Right renal cortex interstitium (tissue), 3 donors: ENCODE measurements at regions not wholly inside any gene's neighbourhood (a gene's known extent, or its start where the extent isn't known, plus 50 kb on each side); places are given as distances from the start of the nearest gene placed in this dataset.
"Not testable (repeated sequence)": the region's sequence is repeated elsewhere in the genome, so short reads cannot be mapped to it uniquely, and the experiment has no call there.

Experiments used
- DNase-seq, 3 donors: peaks; one replicate each; pipeline ENCODE4 v3.0.0-alpha.2; 2013; ENCODE audit warnings: low read depth in 3 of 3, low spot score in 2 of 3

GRCh38 chr4:107392951-107393350, 327.1 kb downstream of the PAPSS1 start:
- DNase-seq: no peak

DNA sequence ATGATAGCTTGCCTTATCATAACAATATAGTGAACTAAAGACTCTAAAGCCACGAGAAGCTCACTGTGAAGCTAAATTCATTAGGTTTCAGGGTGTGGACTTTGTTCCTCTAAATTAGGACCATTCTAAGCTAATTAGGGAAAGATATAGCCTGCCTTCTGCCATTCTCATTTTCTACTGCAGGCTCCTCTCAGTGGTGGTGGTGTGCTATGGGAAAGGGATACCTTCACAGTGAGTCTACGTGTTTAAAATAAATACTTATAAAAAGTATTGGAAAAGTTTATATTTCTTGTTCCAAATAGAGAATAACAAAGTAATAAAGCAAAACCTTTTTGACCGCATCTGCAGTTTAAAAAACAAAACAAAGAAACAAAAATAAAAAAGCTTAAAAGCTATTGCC, 327.7 kb downstream of the PAPSS1 start:
- no peak for DNase-seq

DNA sequence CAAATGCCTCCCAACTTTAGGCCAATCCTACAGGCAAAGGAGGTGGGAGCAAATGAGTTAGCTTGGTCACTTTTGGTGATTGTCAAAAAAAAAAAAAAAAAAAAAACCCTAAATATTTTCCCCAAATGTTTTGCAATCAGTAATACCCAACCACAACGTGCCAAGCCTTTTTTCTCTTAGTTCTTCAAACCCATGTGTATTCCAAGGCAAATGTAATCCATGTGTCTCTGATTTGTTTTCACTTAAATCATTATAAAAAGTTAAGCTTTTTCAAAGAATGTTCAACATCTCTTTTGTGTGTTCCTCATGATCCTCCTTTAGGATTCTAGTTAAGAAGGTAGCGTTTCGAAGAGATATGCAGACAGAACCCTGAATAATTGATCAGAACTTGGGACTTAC, 328.4 kb downstream of the PAPSS1 start:
- DNase-seq: no peak

DNA sequence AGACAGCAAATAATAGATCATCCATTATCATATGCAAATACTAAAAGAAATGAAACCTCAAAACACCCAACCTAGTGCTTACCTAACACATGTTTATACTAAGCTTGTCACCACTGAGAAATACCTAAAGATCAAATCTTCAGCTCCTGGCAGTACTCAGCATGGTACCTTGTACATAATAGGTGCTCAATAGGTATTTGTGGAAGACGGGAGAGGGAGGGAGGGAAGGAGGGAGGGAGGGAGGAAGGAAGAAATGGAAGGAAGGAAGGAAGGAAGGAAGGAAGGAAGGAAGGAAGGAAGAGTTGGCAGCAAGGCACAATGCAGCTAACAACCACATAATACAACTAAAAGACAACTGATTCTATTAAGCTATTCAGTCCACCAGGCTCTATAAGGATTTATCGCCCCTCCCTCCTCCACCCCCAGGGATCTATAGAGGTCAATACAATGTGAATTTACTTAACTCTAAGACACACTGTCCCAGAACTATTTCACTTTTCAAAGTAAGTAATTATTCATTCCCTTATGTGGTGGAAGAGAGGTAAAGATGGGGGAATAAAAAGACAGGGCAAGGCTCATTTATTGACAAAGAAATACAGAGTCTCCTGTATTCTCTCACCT, 328.9 kb downstream of the PAPSS1 start:
- DNase-seq: no peak

DNA sequence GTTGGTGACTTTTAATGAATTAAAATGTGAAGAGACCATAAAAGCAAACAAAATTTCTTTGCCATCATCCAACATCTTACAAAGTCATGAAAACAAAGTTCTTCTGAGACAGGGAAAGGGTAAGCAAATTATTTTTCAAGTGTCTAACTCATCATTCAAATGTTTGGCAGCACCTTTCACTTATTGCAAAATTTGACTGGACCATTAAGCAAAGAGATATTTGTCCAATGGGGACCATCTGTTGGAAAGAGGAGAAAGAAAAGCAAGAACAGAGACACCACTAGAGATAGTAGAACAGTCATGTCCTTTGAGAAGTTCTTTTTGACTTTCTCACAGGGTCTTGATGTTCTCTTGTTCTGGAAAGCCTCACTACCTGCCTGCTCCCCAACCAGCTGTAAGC, 330.1 kb downstream of the PAPSS1 start:
- no peak for DNase-seq

DNA sequence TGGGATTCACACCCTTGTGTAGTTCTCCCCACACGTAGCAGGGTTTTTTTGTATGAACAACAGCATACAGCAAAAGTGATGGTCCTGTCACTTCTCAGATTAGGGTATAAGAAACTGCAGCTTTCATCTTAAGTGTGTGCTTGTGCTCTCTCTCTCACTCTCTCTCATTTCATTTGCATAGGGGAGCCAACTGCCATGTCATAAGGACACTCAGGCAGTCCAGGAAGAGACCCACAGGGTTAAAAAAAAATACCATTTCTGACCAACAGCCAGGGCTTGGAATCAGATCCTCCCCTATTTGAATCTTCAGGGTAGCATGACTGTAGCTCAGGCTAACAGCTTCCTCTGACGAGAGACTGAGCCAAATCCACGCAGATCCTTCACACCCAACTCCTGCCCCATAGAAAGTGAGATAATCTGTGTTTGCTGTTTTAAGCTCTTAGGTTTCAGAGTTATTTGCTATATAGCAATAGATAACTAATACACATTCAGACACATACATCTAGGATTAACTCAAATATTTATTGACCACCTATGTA, 331.2 kb downstream of the PAPSS1 start:
- no peak for DNase-seq

DNA sequence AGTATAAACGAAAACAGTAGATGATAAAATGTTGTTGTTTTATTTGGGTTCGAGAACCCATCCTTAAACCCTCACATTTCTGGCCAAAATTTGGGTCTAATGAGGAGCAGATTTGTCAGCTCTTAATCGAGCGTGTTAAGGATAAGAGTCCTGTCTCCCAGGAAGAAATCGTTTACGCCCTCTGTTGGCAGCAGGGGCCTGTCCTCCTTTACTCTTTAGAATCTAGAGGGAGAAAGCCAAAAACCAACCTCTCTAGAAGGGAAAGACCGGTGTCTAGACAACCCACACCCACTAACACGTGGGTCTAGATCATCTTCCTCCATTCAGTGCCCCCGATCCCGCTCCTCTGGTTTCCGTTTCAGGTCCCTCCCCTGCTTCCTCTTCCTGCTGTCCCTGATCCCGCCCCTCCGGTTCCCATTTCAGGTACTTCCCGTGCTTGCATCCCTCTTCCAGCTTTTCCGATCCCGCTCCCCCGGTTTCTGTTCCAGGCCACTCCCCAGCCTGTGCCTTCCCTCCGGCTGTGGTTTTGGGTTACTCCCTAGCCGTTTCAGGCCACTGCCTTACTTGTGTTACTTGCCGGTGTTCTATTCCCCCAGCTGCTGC, 339.1 kb downstream of the PAPSS1 start:
- no peak for DNase-seq

- no peak for DNase-seq
These were observed 339.8 kb downstream of the PAPSS1 start for GRCh38 chr4:107380190-107380589.

DNA sequence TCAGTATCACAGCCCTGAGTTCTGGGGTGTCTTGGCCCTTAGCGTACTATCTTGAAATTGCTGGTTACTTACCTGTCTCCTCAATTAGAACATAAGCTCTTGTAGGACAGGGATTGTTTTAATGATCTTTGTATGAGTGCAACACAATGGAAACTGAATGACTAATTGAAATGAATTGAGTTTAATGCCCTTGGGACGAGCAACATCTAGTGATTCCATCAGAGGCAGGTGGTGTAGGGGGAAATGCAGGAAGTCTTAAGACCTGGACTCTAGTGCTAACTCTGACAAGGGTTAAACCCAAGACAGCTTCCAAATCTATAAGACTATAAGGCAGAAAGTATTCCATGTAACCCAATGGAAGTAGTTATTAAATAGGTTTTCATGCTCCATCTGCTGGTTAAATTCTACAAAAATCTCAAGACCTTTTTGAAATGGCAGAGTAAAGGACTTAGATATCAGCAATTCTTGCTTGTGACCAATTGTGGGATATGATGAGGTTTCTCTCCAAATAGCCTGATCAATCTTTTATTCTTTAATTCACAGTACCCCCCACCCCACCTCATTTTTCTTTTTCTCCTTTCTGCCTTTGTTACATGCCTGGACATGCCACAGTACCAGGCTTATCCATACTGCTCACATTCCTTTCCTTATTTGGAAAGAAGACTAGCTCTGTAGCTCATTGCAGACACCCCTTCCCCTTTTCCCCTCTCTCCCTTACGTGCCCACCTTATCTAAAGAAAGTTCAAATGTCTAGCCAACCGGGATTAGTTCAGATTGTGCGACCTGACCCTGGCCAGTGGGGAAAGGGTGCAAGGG, 340.8 kb downstream of the PAPSS1 start:
- no peak for DNase-seq

DNA sequence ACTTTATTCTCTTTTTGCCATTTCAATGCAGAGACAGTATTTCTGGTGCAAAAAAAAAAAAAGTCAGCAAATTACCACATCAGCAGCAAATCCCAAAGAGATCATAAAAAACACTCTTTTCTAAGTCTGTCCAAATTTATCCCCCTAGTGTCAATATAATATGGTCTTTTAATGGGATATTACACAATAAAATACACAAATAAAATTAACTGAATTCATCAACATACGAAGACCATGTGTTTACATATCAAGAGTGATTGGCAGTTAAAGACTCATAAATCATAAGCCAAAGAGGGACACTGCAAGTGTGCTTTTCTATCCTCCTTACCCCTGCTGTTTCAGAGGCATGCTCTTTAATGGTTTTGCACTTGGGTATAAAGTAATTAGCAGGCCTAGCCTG, 340.2 kb upstream of the DKK2 start:
- DNase-seq: no peak

GRCh38 chr4:107366900-107367299, 330.8 kb upstream of the DKK2 start:
- no peak for DNase-seq

DNA sequence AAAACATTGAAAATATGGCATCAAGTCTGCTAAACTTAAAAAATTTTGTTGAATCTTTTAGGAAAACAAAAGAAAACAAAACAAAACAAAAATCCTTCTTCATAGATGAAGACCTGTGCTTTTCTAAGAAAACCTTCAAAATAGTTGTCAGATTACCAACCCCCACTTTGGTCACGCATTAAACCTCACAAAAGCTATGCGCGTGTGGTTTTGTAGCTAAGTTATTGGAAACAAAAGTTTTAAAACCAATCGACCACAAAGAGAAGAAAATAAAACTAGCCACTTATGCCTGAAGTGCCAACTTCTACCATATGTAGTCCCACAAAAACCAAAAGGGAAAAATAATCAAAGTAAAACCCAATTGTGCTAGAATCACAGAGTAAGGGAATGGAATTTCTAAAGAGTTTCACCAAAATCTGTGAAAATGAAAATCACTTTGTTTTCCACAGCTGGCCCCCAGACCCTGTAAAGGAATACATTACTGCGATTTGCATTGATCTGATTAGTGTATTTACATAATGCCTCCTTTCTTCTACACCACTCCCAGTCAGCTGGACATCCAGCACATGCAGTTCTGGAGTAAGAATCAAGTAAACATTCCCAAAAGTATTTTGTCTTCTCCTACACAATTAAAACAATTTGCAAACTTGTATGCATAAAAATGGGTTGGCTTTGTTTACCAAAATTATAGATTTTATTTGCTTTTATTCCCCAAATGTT, 330.1 kb upstream of the DKK2 start:
- no peak for DNase-seq

DNA sequence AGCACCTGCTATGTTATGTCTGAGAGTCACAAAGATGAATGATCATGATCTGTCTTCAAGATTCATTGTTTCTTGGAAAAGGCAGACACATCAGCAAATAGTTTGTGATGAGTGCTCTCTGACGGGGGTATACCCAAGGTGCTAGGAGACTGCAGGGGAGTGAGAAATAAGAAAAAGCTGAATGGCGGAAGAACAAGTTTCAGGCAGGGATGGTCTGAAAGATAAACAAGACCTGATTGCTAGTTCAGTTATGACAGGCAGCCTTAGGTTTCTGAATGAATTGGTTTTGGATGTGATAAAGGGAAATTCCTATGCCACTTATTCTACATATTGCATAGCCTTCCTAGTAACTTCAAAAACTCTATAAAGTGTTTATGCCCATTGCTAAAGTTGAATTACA, 327.0 kb upstream of the DKK2 start:
- DNase-seq: no peak

- DNase-seq: no peak
These were observed 323.1 kb upstream of the DKK2 start for GRCh38 chr4:107359208-107359607.

GRCh38 chr4:107354304-107354703, 318.2 kb upstream of the DKK2 start:
- not testable (repeated sequence) for DNase-seq

DNA sequence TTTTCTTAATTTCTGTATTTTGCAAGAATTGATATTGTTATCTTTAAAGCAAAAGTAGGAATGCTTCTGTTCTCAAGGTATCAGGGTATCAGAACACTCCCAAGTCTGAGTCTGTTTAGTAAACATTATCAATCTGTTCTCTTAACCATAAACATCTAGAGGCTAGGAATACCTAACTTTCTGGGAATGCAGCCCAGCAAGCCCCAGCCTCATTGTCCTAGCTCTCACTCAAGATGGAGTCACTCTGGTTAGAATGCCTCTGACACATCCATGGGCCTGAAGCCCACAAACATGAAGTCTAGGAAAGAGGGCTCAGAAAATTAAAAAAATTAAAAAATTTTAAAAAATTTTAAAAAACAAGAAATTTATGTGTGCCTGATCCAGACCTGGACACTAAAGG, 315.1 kb upstream of the DKK2 start:
- DNase-seq: no peak

GRCh38 chr4:107349732-107350131, 313.6 kb upstream of the DKK2 start:
- DNase-seq: no peak

DNA sequence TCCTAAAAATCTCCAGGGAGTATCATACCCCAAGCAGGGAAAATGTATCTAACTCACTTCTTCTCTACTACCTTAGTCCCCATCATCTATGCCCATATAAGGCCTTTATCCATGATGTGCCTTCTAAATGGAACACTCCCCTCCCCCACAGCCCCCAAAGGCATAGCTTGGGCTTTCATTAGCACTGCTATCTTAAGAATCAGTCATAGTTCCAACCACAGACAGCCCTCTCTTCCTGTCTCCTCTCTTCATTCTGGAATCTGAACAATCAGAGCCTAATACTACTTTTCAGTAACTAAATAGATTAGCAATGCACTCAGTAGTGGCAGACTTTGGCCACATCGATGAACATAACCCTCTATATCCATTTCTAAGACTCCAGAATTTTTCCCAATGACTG, 313.2 kb upstream of the DKK2 start:
- DNase-seq: no peak

DNA sequence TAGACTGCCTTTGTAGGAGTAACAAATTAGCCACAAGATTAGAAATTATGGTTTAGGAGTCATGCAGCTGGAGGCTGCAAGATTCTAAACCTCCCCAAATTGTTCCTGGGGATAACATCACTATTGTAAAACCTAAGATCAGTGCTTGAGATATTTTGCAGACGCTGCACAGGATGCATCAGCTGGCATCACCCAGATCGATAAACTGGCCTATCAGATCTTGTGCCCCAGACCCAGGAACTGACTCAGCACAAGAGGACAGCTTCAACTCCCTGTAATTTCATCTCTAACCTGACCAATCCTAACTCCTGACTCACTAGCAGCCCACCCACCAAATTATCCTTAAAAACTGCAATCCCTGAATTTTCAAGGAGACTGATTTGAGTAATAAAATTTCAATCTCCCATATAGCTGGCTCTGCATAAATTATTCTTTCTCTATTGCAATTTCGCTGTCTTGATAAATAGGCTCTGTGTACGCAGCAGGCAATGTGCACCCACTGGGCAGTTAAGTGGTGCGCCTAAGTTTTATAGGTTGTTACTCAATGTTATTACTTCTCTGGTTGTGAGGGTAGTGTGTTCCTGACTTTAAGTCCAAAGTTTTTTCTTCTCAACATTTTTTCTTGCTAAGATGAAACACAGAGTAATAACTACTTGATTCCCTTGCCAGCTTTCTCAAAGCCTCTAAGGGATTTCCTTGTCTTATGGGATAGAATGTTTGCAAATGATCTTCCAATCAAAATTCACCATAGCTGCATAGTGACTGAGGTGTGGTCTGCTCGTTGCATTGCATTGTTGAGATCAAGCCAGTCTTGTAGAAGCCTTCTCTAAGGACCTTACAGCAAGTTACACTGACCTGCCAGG, 312.3 kb upstream of the DKK2 start:
- no peak for DNase-seq

DNA sequence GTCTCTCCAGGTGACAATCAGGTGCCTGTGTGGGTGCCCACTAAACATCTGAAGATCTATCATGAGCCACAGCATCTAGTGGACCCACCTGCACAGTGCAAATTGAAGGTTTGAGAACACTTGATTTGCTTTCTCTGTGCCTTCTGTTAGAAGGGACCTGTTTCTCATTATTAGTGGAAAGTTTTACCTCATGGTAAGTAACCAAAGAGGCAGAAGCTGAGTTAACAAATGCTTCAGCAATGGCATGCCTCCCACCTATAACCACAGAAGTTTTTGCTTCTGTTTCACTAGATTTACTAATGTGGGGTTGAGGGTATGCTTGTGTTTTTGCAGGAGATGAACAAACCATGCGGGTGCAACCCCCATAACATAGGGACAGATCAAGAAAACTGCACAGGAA, 297.4 kb upstream of the DKK2 start:
- DNase-seq: no peak
